Left lobe of liver (tissue), 2 donors: ENCODE measurements at regions not wholly inside any gene's neighbourhood (a gene's known extent, or its start where the extent isn't known, plus 50 kb on each side); places are given as distances from the start of the nearest gene placed in this dataset.
A peak's percentile ranks its signal among the peaks of the same experiment; 100 is the strongest.
"Not testable (repeated sequence)": the region's sequence is repeated elsewhere in the genome, so short reads cannot be mapped to it uniquely, and the experiment has no call there.

Experiments
- ATAC-seq: fragments of 200-7000 bp; cut with Tn5 transposase; one replicate; pipeline ENCODE4 v1.9.1; 2020; ENCODE audit warnings: mild to moderate bottlenecking, moderate library complexity
- DNase-seq: peaks from one replicate; pipeline ENCODE4 v3.0.0-alpha.2; 2020; ENCODE audit warnings: low spot score
- donor health status: DM: no; HTN: no; CAD: no; lungs with moderate emphysema.
- donor health status: DM: no; HTN: yes; CAD: no.

GRCh38 chr6:116982401-116982800 lies 105.4 kb downstream of the RFX6 start:
- DNase-seq (no peak), ATAC-seq (no peak)

DNA sequence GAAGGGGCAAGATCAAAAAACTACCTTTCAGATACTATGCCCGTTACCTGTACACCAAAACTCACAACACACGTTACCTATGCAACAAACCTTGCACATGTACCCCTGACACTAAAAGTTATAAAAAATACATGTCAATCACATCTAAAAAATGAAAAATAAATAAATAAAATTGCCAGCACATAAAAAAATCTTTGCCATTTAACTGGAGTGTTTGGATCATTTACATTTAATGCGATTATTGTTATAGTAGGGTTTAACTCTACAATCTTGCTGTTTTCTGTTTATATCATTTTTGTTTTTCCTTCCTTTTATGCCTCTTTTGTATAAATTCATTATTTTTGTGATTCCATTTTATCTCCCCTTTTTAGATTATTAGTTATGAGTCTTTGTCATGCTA lies 106.3 kb downstream of the RFX6 start:
- DNase-seq (no peak), ATAC-seq (no peak)

DNA sequence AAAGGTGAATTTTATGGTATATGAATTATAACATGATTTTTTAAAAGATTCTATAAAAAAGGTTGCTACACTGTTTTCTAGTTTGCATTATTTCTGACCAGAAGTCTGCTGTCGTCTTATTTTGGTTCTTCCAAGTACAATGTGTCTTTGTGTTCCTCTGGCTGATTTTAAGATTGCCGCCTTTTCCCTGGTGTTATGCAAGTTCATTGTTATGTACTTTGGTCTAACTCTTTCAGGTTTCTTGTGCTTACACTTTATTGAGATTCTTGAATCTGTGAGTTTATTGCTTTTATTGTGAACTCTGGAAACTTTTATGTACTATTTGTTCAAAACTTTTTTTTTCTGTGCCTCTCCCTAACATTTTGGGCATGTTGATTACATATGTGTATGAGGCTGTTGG lies 109.8 kb downstream of the RFX6 start:
- DNase-seq (no peak), ATAC-seq (no peak)

GRCh38 chr6:116990679-116991078 lies 113.6 kb downstream of the RFX6 start:
- DNase-seq = no peak
- no peak for ATAC-seq

- DNase-seq (no peak), ATAC-seq (no peak)
These were observed 115.5 kb downstream of the RFX6 start for GRCh38 chr6:116992546-116992945.

DNA sequence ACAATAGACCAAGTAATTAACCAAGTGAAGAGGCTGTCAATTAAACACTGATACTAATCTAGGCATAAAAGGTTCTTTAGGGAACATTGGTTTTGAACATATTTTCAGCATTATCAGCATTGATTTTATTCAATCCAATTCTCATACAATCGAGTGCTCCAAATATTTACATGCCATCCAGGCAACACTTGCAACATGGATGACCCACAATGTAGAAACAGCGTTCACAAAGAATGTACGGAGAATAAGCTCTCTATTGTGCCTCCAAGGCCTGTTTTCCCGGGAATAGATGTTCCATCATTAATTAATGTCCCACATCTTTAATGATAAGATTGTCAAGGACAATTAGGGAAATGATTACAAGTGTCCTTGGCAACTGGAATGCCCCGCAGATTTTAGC lies 117.4 kb downstream of the RFX6 start:
- DNase-seq (no peak), ATAC-seq (no peak)

GRCh38 chr6:116996842-116997241 lies 119.8 kb downstream of the RFX6 start:
- no peak for DNase-seq
- no peak for ATAC-seq

DNA sequence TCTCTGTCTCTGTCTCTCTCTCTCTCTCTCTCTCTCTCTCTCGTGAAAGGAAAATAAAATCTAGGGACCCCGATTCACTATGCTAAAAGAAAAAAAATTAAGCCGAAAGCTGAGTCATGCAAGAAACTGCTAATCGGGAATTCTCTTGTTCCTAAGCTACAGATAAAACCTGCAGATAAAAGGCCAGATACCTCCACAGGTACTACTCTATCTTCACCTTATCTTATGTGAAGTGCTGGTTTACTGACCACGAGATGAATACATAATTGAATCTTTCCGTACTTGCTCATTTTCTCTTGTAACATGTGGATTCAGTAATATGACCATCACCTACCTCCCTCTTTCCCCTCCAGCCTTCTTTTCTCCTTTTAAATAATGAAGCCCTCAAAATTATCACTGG lies 120.5 kb downstream of the RFX6 start:
- ATAC-seq (no peak), DNase-seq (no peak)

DNA sequence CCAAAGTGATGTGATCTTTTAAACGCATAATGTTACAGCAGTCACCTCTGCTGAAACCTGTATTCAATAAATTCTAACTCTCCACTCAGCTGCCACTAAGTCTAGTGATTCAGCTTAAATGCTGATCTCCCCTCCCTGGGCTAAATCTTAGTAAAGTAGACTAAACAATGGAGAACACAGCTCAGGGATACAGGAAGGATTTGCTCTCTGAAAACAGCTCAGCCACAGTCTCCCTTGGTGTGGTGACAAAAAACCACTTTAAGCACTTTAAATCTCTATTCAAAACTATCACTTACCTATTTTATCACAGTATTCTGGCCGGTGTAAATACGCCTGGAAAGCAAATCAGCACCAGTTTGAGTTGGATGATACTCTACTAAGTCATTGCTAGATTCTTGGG lies 130.6 kb downstream of the RFX6 start:
- ATAC-seq (no peak), DNase-seq (no peak)

- DNase-seq = no peak
- ATAC-seq = no peak
These were observed 131.6 kb downstream of the RFX6 start for GRCh38 chr6:117008618-117009017.

DNA sequence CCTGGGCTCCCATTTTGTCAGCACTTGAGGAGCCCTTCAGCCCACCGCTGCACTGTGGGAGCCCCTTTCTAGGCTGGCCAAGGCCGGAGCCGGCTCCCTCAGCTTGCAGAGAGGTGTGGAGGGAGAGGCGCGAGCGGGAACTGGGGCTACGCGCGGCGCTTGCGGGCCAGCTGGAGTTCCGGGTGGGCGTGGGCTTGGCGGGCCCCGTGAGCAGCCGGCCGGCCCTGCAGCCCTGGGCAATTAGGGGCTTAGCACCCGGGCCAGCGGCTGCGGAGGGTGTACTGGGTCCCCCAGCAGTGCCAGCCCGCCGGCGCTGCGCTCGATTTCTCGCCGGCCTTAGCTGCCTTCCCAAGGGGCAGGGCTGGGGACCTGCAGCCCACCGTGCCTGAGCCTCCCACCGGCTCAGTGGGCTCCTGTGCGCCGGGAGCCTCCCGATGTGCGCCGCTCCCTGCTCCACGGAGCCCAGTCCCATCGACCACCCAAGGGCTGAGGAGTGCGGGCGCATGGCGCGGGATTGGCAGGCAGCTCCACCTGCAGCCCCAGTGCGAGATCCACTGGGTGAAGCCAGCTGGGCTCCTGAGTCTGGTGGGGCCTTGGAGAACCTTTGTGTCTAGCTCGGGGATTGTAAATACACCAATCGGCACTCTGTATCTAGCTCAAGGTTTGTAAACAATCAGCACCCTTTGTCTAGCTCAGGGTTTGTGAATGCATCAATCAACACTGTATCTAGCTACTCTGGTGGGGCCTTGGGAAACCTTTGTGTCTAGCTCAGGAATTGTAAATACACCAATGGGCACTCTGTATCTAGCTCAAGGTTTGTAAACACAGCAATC lies 137.8 kb downstream of the RFX6 start:
- not testable (repeated sequence) for DNase-seq, ATAC-seq

DNA sequence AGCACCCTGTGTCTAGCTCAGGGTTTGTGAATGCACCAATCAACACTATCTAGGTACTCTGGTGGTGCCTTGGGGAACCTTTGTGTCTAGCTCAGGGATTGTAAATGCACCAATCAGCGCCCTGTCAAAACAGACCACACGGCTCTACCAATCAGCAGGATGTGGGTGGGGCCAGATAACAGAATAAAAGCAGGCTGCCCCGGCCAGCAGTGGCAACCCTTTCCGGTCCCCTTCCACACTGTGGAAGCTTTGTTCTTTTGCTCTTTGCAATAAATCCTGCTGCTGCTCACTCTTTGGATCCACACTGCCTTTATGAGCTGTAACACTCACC lies 138.4 kb downstream of the RFX6 start:
- not testable (repeated sequence) for ATAC-seq, DNase-seq

DNA sequence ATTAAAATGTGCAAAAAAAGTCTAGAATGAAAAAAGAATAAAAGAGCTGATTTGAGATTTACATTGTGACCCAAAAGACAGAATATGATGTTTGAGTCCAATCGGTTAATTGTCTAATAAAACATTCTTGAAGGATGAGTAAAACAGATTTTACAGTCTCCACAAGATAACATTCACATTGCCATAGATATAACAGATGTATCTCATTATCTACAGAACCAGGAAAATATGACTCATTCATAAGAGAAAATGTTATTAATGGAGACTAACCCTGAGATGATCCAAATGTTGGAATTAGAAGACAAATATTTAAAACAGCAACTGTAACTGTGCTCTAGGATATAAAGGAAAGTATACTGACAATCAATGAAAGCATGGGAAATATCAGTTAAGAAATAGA lies 141.7 kb downstream of the RFX6 start:
- no peak for ATAC-seq

DNA sequence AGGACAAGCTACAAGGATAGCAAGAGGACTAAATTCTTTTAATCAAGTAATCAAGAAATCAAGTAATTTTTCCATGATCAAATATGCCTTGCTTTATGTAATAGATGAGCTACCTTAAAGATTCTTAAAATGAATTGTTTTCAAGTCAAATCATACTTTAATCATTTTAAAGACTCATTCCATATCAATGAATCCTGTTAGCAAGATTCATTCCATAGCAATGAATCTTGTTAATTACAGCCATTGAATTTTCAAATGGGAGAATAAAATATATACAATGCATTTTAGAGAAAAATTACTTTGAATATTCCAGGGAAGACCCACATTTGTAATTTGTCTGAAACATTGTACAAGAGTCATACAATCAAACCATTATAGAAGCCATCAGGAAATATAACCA lies 145.7 kb downstream of the RFX6 start:
- ATAC-seq (no peak), DNase-seq (no peak)

More for the DNA sequence above, 141.7 kb downstream of the RFX6 start:
- DNase-seq = no peak

DNA sequence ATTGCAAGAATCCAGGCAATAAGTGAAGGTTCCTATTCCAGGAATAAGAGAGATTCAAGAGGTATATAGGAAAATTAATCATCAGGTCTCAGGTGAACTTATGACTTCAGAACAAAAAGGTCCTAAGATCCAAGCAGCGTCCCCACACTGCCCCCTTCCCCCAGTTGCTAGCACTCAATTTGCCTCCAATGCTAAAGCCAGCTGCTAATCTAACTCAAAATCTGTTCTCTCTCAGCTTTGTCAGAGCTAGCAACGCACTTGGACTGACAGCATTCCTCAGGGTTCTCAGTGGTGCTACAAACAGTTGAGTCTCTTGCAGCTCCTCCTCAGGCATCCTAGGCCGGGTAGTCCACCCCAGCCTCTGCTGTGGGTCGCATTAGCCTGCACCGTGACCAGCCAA lies 148.3 kb downstream of the RFX6 start:
- DNase-seq (no peak), ATAC-seq (no peak)

DNA sequence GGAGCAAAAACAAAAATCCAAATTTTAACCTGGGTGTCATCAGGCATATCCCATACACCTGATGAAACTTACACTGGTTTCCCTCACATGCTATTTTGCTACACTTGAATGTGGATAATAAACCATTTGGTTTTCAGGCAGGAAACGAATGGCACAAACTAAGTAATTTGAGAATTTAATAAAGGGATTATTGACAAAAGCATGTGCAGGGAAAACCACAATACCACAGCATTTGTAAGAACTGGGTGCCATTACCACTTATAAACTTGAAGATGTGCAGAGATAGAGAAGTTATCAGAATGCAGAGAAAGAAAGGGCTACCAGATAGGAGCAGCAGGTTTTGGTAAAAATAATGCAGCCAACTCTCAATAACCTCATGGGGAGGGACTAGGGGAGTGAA lies 151.2 kb downstream of the RFX6 start:
- DNase-seq (no peak), ATAC-seq (no peak)

DNA sequence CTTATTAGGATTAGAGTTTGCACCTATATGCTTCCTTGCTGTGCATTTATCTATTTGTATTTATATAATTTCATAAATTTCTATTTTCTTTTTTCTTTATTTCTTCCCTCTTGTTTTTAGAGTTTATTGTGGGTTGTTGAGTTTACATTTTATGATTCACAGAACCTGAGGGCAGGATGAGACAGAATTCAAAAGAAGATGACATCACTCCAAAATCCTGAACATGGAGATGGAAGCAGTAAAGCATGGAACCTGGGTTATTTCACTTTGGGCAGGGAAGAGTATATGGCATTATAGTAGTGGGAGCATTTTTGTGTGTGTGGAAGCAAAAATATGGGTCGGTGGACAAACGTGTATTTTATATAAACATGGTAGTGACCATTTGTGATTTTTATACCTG lies 157.5 kb downstream of the RFX6 start:
- ATAC-seq = no peak
- DNase-seq = no peak

- ATAC-seq = no peak
These were observed 157.9 kb downstream of the RFX6 start for GRCh38 chr6:117034971-117035370.

DNA sequence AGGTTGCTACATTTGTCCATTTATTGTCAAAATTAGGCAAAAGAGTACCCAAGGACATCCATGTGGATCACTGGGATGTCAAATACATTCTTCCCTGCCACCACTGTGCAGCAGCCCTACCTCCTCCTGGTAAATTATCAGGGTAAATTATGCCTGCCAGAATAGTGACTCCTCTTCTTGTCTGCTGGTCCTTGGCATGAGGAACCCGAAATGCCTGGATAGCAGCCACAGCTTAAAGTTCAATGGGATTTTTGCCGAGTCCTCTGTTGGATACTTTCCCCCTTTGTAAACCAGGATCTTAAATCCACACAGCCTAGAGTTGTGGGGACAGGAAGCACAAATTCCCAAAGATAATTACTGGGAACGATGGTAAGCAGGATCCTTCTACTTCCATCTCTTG lies 173.3 kb downstream of the RFX6 start:
- DNase-seq (peak; percentile 57), ATAC-seq (peak; percentile 96)

More at GRCh38 chr6:117034971-117035370, 157.9 kb downstream of the RFX6 start:
- DNase-seq = no peak

- no peak for DNase-seq
These were observed 193.2 kb upstream of the VGLL2 start for GRCh38 chr6:117072134-117072533.

DNA sequence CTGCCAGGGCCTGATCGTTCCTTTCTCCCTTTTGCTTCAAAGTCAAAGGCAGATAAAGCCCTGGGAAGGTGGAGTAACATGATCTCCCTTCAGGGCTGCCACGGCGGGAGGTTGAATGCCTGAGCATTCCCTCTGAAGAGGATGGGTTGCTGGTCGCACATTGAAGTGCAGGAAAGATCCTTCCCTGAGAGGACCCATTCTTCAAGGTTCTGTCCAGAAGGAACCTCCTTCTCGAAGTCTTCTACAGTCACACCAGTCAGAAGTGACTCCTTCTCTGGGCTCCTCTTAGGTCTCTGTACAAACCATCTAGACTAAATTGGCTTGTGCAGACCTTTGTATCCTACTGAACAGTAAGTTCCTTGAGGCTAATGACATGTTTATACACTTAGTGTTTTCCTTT lies 192.6 kb upstream of the VGLL2 start:
- ATAC-seq = no peak
- DNase-seq = no peak

More at GRCh38 chr6:117072134-117072533, 193.2 kb upstream of the VGLL2 start:
- ATAC-seq = no peak

GRCh38 chr6:117074672-117075071 lies 190.7 kb upstream of the VGLL2 start:
- no peak for DNase-seq
- ATAC-seq = no peak

- ATAC-seq (no peak), DNase-seq (no peak)
These were observed 190.1 kb upstream of the VGLL2 start for GRCh38 chr6:117075218-117075617.
